GM19455 (cell line): ENCODE measurements at regions not wholly inside any gene's neighbourhood (a gene's known extent, or its start where the extent isn't known, plus 50 kb on each side); places are given as distances from the start of the nearest gene placed in this dataset.

Experiments
- ATAC-seq: cut with Tn5 transposase; IDR thresholded peaks from one replicate; pipeline ENCODE4 v1.9.1; 2021; ENCODE audit not compliant: unreplicated experiment

DNA sequence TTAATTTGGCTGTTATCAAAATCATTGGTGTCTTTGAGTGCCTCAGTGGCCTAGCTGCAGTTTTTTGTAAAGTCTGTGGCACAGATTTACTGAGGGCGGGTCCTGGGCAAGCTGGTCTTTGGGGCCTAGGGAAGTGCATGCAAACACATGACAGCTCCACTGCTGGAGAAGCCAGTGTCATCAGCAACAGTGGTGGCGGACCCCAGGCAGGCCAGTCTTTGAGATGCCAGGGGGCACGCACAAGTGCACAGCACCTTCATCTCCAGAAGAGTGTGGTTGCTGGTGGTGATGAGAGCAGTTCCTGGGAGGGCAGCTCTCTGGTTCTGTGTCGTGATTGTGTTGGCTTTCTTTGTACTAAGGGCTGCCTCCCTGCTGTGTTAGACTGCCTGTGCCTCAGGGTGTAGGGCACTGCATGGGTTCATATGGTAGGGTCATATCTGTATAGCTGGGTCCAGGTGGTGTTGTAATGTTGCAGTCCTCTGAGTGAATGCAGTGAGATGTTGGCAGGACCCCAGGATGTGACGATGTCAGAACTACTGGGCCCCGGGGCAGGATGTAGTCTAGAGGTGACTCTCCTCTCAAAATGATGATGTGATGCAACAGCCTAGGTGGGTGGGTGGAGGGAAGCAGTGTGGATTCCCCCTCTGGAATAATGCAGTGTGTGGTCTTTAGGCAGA lies 646.7 kb upstream of the CDH2 start:
- ATAC-seq: no peak

DNA sequence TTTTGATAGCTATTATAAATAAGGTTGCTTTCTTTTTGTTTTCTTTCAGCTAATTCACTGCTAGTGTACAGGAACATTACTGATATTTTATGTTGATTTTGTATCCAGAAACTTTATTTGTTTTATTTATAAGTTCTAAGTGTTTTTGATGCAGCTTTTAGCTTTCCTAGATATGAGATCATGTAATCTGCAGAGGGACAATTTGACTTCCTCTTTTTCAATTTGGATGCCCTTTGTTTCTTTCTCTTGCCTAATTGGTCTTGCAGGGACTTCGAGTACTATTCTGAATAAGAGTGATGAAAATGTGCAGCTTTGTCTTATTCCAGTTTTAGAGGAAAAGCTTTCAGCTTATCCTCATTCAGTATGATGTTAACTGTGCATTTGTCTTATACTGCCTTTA lies 643.4 kb upstream of the CDH2 start:
- no peak for ATAC-seq

DNA sequence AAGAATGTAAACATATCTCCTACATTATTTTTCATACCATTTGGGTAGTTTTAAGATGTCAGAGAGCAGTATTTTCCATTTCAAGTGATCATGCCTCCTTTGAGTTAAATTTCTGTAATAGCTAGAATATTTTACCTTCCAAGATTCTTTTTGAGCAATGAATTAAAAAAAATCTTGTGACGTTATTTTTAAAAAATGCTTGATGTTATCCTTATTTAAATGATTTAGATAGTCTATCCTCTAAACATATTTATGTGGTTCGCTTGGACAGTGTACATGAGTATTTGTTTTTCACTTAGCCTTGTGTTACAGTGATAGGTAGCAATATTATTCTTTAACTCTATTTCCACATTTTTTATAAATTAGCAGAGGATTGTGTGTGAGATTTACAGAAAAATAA lies 639.2 kb upstream of the CDH2 start:
- no peak for ATAC-seq

DNA sequence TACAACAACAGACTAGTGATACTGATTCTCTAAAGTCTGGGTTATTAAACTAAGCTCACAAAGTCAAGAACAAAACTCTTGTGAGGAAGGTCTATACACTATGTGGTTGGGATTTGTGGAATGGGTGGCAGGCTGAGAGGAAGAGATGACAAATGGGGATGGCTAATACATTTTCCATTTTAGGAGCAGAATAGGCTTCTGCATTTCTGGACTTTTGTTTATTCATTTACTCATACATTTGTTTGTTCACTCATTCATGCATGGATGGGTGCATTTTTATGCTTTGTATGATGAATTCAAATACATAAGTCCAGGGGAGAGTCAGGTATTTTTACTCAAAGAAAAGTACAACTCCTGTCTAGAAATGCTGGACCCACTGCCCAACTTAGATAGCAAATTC lies 637.4 kb upstream of the CDH2 start:
- ATAC-seq: no peak

DNA sequence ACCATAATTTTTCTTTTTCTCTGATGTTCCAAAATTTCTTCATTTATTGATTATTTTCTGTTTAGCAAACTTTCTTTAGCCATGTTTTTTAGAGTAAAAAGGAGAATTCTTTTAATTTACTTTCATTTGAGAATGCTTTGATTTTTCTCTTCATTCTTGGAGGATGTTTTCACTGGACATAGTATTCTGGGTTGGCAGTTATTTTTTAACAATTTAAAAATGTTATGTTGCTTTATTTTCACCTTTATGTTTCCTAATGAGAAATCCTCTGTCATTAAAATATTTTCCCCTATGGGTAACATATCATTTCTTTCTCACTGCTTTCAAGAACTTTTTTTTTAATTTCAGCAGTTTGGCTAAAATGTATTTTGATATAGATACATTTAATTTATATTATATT lies 631.4 kb upstream of the CDH2 start:
- ATAC-seq: no peak

DNA sequence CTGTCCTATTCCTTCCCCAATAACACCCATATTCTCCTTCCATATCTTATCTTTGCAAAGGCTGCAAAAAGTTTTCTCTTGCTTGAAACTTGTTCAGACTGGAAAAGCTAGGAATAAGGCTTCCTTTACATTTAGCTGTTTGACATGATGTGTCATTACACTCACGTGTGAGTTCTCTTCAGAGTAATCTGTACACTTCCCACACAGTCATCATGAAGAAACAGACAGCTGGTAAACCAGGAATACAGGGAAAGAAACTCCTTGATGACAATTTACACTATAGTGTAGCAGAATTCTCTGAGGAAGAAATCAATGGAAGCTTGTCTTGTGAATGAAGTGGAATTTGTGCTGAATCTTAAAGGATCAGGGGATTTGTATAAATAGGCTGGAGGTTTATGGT lies 628.6 kb upstream of the CDH2 start:
- no peak for ATAC-seq

DNA sequence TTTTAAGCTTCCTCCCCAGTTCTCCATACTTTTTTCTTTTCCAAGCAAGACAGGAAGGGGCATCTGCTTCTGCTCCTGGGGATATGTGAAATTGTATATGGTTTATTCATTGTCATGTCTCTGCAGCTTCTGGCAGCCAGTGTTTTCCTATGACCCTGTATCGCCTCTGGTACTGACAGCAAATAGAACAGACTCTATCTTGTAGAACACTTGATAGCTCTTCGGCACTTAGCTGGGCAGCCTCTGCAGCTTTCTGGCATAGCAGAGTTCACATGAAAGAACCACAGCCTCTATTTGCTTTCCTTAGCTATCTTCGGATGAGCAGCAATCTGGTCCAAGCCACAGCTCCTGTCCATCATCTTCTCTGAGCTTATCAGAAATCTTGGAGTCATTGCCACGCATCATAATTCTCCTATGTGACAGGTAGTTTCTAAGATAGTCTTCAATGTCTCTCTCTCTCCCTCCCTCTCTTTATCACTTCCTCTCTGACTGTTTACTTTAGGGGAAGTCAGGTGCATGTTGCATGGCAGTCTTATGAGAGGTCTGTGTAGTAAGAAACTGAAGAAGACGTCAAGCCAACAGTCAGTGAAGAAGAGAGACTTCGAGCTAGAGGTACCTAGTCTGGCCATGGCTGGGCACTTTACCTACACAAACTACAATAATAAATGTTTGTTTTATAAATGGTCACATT lies 627.7 kb upstream of the CDH2 start:
- no peak for ATAC-seq

DNA sequence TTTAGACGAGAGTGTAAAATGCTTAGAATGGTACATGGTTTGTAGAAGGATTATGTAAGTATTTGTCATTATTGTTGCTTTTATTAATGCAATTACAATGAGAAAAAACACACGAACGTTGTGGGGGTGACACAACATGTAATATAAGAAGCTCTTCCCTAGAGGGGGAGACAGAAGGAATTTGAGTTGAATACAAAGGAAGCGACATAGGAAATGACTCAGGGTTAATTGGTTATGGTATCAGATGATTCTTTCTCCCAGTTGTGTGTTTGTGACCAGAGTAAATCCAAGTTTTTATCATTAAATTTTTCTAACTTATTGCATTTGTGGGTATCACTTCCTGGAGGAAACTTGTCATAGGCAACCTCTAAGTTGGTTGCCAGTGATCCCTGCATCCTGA lies 625.6 kb upstream of the CDH2 start:
- ATAC-seq: no peak

DNA sequence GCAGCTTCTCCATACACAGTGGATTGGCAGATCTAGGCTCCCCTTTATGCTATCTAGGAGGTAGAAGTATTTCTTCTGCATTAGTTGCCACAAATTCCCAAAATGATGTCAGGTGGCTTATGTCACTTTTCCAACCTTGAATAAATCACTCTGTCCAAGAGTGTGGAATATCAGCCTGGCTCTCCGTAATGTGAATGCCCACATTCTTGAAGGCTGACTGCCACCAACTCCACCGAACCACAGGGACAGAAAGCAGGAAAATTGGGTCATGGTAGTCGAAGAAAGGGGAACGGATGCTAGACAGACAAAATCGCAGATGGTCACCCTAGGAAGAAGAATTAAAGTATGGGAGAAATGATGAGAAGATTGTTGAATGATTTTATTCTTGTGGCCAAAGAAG lies 624.9 kb upstream of the CDH2 start:
- ATAC-seq: no peak

DNA sequence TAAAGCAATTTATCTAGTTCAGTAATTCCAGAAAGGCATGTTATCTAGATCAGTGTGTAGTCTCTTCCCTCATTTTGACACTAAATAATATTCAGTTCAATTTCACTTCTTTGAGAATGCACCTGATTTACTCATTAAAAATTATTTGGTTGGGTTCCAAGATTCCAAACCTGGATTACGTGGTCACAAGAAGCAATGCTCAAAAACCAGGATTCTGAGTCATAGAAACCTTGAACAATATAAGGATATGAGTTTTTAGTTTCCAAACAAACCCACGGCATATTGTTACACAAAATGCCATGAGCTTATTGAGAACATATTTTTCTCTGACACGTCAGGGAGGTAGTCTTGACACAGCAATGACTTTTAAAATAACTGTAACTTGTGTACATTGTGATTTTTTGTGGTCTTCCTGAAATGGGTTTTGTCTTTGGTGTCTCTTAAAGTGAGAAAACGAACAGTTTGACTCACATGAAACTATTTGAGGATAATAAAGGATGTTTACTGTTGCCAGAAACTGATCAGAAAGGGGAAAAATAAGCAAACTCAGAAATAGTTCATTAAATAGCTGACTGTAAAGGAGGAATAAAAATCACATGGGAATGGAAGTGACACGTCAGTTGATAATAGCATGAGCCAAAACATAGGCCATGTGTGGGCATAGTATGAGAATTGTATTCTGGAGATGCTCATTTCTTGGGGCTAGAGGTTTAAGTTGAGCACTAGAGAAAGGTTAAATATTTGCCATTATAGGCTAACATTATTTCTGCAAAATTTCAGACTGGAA lies 617.7 kb upstream of the CDH2 start:
- ATAC-seq: no peak

DNA sequence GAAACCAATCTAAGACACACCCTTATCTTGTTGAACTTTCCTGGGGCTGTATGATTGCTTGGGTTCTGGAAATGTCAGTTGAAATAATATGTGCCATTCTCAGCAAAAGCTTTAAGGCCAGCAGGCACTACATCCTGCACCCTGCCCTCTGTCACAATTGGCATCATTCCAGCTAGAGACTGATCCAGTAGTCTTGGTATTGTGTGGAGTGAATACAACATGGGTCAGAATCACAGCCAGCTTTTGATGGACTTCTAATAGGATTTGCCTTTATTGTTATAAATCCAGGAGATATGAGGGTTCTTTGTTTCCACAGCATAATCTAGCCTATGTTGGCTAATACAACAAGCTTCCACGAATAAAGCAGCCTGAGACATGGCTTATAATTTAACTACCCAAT lies 617.0 kb upstream of the CDH2 start:
- no peak for ATAC-seq

DNA sequence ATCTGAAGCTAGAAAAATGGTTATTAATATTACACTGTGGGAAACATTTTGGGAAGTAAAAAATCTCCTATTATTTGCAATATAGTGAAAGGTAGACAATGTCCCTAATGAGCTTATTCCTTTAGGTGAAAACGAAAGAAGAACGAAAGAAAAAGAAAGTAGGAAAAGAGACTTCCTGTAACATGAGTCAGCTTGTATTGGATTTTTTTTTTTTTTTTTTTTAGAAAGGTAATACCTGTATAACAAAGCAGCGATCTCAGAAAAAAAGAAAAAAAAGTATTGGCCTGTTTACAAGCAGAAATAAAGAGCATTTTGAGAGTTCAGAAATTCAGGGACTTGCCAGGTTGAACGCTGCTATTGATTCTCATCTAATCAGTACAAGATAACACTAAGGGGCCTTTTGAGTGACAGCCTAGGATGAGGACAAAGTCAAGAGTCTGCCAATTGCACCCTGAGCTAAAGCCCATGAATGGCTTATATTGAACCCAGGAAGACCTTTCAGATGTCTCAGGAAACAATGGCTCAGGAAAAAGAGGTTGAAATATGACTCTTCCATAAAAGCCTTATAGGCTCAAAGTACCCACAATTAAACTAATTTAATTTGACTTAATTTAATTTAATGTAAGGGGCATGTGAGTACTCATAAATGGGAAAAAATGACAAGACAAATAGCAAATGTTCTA lies 615.6 kb upstream of the CDH2 start:
- ATAC-seq: no peak

DNA sequence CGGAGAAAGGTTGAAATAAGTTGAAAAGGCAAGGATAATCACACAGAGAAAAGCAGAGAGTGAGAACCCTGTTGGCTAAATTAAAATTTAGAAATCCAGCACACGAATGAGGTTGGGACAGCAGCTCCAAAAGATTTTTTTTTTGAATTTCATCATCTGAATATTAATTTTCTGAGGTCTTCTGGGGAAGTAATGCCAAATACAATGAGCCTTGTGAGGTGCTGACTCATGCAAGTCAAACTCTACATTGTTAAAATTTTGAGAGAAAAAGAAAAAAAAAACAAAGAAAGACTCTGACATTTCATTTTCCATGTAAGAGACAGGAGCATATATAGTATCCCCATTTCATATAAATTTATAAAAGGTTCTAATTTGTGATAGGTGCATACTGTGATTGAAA lies 614.2 kb upstream of the CDH2 start:
- ATAC-seq: no peak

DNA sequence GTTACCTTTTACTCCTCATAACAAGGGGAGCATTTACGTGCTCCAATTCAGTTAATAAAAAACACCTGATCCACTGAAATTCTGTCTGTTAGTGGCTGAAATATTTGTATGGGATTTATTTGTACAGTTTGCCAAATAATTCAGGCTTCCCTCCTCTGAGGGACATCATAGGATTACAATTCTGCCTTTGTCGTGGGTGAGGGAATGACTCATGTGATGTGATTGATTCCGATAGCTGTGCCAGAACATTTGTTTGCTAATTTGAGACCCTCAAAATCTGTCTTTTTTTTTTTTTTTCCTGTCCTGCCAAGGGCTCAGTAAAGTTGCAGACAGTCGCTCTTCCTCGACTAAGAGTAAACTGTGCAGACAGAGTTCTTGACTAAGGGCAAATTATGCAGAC lies 612.6 kb upstream of the CDH2 start:
- ATAC-seq: no peak

DNA sequence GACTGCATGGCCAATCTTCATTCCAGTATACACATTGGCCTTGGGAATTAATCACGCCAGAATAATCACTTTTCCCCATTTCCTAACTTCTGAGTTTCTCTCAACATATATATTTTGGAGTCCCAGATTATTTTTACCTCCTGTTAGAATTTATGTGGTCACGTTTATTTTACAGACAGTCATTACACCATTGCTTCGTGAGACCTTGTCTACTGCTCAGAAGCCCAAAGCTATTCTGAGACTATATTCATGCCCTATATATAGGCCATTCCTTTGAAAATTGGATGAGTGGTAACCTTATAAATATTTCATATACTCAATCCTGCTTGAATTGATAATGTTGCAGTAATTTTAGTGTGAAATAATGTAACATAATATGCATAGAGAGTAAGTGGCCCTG lies 610.0 kb upstream of the CDH2 start:
- ATAC-seq: no peak

DNA sequence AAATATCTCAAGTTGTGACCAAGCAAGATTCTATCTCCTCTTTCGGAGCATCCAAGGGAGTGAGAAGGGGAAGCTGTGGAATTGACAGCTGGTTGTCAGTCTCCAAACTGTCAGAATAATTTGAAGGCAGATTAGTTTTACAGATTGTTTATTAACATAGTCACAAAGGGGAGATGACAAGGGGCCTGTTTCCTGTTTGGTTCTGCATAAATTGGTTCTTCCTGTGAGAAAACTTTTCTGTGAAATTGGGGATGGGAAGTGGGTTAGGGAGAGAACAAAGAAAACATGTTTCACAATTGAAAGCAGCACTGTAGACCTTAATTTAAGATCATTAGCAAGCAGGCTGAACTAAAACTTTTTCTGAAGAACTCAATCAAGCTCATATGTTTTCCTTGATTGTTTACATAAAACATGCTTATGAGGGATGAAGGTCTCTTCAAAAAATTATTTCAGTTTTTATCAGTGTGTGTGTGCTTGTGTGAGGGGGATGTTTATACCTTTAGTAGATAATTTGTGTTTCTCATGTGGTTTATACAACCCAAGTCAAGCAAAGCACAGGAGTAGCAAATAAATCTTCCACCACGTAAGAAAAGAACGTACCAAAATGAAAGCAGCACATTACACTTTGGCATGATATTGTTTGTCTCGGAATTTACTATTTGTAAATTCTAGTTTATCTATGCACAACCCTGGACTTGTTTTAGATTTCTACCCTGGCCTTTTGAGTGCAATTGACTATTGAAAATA lies 604.9 kb upstream of the CDH2 start:
- no peak for ATAC-seq

DNA sequence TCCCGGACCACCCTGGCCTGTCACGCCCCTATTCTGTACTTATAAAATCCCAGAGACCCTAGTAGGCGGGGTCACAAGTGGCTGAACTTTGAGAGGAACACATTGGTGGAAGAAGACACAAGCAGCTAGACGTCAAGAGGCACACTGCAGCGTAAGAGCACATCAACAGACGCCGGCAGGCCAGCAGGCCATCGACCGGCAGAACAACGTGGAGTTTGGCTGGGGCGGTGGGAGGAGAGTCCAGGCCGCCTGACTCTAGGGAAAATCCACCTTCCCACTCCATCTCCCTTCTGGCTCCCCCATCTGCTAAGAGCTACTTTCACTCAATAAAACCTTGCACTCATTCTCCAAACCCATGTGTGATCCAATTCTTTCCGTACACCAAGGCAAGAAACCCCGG lies 601.8 kb upstream of the CDH2 start:
- ATAC-seq: no peak

DNA sequence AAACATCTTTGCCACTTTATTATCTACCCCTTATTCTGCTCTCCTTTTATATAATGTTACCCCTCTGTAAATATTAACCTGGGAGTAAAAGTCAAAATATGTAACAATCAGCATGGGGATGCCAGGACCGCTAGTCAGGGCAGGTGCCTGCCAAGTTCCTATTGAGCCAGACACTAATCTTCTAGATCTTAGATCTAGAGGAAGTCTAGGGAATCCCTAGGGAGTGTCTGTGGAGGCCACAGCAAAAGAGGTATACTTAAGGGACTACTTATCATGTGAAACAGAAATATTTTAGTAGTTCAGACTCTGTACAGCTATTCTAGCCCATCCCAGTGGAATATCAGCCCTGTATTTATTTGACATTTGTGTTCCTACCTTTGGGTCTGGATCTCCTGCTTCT lies 600.8 kb upstream of the CDH2 start:
- ATAC-seq: no peak

DNA sequence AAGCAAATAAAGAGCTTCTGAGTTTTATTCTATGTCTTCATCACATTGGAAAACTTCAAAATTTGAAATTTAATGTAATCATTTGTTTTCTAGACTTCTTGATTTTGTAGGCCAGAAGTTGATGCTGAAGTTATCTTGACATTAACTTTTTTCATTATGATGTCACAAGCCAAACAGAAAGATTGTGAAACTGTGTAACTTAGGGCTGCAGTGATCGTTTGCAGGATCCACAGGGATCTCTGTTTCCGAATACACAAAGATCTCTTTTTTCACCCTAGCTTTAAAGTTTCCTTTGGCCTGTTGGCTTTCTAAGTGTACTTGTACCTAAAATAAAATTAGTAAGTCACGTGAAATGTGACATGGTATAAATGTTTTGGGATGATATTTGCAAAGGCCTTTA lies 594.9 kb upstream of the CDH2 start:
- no peak for ATAC-seq

DNA sequence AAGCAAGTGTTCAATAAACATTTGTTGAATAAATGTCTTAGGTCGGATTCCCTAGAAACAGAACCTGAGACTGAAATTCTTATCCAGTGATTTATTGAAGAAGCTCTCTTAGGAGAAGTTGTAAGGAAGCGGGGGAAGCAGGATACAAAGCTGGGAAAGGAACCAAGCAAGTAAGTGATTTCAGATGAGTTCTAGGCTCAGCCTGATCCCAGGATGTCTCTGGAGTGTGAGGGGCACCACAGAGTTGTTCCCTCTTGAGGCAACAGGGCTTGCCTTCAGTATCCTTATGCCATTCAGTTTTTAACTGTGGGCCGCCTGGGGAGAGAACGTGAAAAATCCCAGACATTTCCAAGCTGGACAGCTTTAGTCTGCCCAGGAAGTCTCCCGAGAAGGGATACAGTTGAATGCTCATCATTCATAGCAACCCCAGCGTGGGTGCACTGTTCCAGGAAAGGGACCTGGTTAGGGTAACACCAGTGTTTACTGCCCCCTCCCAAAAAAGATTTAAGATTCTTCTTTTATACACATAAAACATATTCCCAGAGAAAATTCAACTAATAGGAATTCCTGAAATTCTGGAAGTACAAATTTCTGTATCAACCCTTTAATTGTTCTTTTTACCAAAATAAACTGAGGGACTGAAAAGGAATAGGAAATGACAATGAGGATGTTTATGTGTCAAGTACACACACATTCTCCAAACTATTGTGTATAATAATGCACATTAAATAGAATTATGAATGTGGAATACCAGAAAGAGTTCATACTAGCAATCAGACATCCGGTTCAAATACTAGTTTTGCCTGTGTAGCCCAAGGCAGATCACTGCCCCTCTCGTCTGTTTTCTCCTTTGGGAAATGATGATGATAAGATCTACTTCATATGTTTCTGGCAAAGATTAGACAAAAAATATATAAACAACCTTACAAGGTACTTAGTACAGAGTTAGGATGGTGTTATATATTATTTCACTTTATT lies 592.1 kb upstream of the CDH2 start:
- ATAC-seq: no peak
